ENCODE measurements at regions not wholly inside any gene's neighbourhood (a gene's known extent, or its start where the extent isn't known, plus 50 kb on each side); places are given as distances from the start of the nearest gene placed in this dataset.

- Histone ChIP-seq H3K9ac (ENCODE audit: extremely low read depth, low read length, poor library complexity, severe bottlenecking) (no peak overlapping the region), H3K4me3 (ENCODE audit: low read length) (no peak overlapping the region), H3K9me3 (ENCODE audit: control insufficient read depth, low read length) (no peaks in the 10 kb centered on the region), H3K27ac (ENCODE audit: low read depth, low read length) (no peak overlapping the region), H3K36me3 (ENCODE audit: control insufficient read depth, insufficient read depth, low read length) (no peaks in the 10 kb centered on the region), H3K4me1 (ENCODE audit: control insufficient read depth, insufficient read depth, low read length) (no peaks in the 10 kb centered on the region), H3K27me3 (ENCODE audit: control insufficient read depth, insufficient read depth, low read length, poor library complexity, severe bottlenecking) (no peaks in the 10 kb centered on the region)
- Mint-ChIP-seq H3K4me3 (no peak overlapping the region), H3K27me3 (ENCODE audit: insufficient read depth) (no peaks in the 10 kb centered on the region), H3K36me3 (ENCODE audit: low read depth) (no peaks in the 10 kb centered on the region), H3K9me3 (no peaks in the 10 kb centered on the region), H3K4me1 (peaks cover 6% of the 10 kb centered on the region), H3K27ac (no peak overlapping the region)
- WGBS, 2 experiments (ENCODE audit: insufficient coverage in 1 of 2, insufficient read length in 1 of 2), result 89 to 94% methylated on average over 3 to 6 of the region's 6 CpGs
- no peak for DNase-seq
- TF ChIP-seq CTCF (conservative IDR thresholded peaks at IDR 0.05), result no peak
Measured at GRCh38 chr14:97426776-97427175, 629.6 kb downstream of the VRK1 start.

DNA sequence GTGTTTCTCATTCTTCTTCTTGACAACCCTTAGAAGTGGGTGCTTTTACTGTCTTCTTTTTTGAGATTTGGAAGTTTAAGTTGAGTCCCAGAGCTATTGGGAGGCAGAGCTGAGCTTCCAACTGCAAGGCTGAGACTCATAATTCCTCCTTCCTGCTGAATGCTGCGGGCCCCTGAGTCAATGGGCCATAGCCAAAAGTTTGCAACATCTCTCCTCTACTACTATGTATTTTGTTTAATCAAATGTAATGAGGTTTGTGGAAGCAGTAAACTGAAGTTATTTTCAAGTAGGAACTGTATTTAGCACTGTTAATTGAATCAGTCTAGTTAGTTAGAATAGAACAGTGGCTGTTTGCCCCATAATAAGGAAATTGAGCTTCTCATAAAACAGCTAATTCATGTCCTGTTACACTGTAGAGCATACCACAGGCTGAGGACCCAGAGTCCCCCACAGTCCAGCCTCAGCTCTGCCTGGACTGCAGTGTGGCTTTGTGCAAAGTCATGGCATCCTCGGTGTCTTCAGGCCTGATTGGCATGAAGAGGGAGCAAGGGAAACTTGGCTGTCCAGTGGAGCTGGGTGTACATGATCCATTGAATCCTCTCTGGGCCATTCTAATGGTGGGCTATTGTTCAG, 631.7 kb downstream of the VRK1 start:
- no peaks in the 10 kb centered on the region for H3K27me3 Mint-ChIP-seq (ENCODE audit: insufficient read depth)
- no peak overlapping the region for H3K27ac Mint-ChIP-seq
- H3K36me3 Mint-ChIP-seq (ENCODE audit: low read depth), result no peaks in the 10 kb centered on the region
- Histone ChIP-seq H3K36me3 (ENCODE audit: control insufficient read depth, insufficient read depth, low read length) (no peaks in the 10 kb centered on the region), H3K27me3 (ENCODE audit: control insufficient read depth, insufficient read depth, low read length, poor library complexity, severe bottlenecking) (no peaks in the 10 kb centered on the region), H3K4me1 (ENCODE audit: control insufficient read depth, insufficient read depth, low read length) (no peaks in the 10 kb centered on the region), H3K27ac (ENCODE audit: low read depth, low read length) (no peak overlapping the region), H3K9me3 (ENCODE audit: control insufficient read depth, low read length) (no peaks in the 10 kb centered on the region), H3K9ac (ENCODE audit: extremely low read depth, low read length, poor library complexity, severe bottlenecking) (no peak overlapping the region), H3K4me3 (ENCODE audit: low read length) (no peak overlapping the region)
- WGBS, 2 experiments (ENCODE audit: insufficient coverage in 1 of 2, insufficient read length in 1 of 2), result 88 to 97% methylated on average over 1 to 2 of the region's 2 CpGs
- TF ChIP-seq CTCF (conservative IDR thresholded peaks at IDR 0.05), result no peak
- H3K4me3 Mint-ChIP-seq, result no peak overlapping the region
- peaks cover 6% of the 10 kb centered on the region for H3K4me1 Mint-ChIP-seq
- no peak for DNase-seq
- no peaks in the 10 kb centered on the region for H3K9me3 Mint-ChIP-seq

- H3K36me3 ChIP-seq (ENCODE audit: control insufficient read depth, insufficient read depth, low read length), result no peaks in the 10 kb centered on the region
- no peaks in the 10 kb centered on the region for H3K36me3 Mint-ChIP-seq (ENCODE audit: low read depth)
- H3K9me3 Mint-ChIP-seq, result no peaks in the 10 kb centered on the region
- WGBS, 2 experiments (ENCODE audit: insufficient coverage in 1 of 2, insufficient read length in 1 of 2), result 87 to 88% methylated on average over 6 of the region's 6 CpGs
- no peak overlapping the region for H3K27ac Mint-ChIP-seq
- no peak overlapping the region for H3K4me3 Mint-ChIP-seq
- no peaks in the 10 kb centered on the region for H3K27me3 Mint-ChIP-seq (ENCODE audit: insufficient read depth)
- no peaks in the 10 kb centered on the region for H3K4me1 ChIP-seq (ENCODE audit: control insufficient read depth, insufficient read depth, low read length)
- no peaks in the 10 kb centered on the region for H3K27me3 ChIP-seq (ENCODE audit: control insufficient read depth, insufficient read depth, low read length, poor library complexity, severe bottlenecking)
- DNase-seq, result no peak
- H3K9ac ChIP-seq (ENCODE audit: extremely low read depth, low read length, poor library complexity, severe bottlenecking), result no peak overlapping the region
- no peak overlapping the region for H3K27ac ChIP-seq (ENCODE audit: low read depth, low read length)
- H3K4me3 ChIP-seq (ENCODE audit: low read length), result no peak overlapping the region
- H3K4me1 Mint-ChIP-seq, result peaks cover 8% of the 10 kb centered on the region
- H3K9me3 ChIP-seq (ENCODE audit: control insufficient read depth, low read length), result no peaks in the 10 kb centered on the region
- no peak for TF ChIP-seq CTCF (conservative IDR thresholded peaks at IDR 0.05)
Measured at GRCh38 chr14:97432586-97432985, 635.4 kb downstream of the VRK1 start.

All from endodermal cell (in vitro differentiated cells).